GM18907 (cell line): ENCODE measurements at regions not wholly inside any gene's neighbourhood (a gene's known extent, or its start where the extent isn't known, plus 50 kb on each side); places are given as distances from the start of the nearest gene placed in this dataset.

Experiments used
- ATAC-seq: cut with Tn5 transposase; IDR thresholded peaks from one replicate; pipeline ENCODE4 v1.9.1; 2021; ENCODE audit warnings: mild to moderate bottlenecking, moderate library complexity; ENCODE audit not compliant: unreplicated experiment

DNA sequence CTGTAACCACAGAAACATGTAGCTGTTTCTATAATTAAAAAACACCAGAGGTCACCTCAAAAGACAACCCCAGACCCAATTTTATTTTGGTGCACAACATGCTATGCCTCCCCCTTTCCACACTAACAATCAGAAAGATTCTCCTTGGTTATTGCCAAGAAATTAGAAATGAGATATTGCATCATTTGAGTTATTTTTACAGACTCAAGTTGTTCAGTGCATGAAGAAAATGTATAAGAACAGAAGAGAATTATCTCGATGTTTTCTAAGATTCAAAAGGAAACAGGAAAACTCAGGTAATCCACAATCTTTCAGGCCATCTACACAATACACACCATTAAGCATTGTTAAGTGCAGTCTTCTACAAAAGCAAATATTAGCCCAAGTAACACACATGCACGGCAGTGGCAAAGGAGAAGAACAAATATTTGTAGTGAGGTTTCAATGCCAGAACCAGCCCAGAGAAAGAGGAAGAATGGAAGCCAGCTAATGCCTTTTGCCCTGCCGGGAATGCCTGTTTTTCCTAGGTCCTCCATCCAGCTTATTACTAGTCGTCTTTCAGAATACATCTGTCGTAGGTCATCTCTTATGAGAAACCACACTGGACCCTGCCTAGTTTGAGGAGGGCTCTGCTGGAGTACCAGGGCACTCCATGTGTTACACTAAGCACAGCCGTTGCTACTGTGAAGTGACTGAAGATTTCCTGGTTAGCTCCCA is 67.6 kb upstream of the C1GALT1 start:
- ATAC-seq: no peak

DNA sequence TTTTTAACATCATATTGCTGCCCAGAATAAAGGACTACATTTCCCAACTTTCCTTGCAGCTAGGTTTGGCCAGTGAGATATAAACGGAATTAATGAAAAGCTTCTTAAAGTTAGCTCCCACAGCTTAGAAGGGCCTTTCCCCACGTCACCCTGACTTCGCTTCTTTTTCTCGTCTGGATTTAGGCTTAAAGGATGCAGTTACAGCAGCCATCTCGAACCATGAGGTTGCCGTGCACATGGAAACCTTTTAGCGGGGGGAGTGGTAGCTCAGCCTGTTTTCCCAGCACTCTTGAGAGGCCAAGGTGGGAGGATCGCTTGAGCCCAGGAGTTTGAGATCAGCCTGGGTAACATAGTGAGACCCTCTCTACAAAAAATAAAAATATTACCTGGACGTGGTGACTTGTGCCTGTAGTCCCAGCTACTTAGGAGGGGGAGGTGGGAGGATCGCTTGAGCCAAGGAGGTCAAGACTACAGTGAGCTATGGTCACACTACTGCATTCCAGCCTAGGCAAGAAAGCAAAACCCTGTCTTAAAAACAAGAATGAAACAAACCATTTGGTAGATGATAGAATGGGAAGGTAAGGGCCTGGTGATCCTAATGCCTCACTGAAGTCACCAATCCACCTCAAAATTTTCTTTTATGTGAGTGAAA is 64.3 kb upstream of the C1GALT1 start:
- ATAC-seq: no peak

DNA sequence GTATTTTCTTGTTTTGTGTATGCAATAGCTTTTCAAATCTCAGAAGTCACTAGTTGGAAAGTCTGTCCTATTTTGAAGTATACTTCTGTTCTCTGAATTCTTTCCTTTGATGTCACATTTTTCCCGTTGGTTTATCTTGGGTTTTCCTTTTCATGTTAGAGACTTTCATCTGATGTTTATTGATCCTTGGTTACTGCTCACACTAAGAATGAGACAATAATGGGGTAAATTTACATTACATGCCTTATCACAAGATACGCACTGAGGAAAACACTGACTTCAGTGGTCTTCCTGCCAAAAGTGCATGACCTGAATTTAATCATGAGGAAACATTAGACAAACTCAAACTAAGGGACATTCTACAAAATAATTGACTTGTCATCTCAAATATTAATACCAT is 63.5 kb upstream of the C1GALT1 start:
- no peak for ATAC-seq

DNA sequence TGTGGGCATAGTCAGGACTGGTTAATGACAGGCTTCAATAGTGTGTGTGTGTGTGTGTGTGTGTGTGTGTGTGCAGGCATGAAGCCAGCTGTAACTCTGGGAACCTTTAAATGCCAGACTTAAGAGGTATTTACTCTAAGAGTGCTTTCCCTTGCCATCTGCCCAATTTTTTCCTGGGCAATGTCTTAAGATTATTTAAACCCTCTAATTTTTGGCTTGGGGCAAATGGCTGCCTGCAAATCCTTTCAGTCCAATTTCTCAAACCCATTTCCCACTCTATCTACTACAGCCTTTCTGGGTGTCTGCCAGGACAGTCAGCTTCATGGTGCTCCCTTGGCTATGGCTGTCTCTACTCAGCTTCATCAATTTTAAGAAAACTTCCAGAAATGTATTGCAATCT is 62.6 kb upstream of the C1GALT1 start:
- ATAC-seq: no peak

DNA sequence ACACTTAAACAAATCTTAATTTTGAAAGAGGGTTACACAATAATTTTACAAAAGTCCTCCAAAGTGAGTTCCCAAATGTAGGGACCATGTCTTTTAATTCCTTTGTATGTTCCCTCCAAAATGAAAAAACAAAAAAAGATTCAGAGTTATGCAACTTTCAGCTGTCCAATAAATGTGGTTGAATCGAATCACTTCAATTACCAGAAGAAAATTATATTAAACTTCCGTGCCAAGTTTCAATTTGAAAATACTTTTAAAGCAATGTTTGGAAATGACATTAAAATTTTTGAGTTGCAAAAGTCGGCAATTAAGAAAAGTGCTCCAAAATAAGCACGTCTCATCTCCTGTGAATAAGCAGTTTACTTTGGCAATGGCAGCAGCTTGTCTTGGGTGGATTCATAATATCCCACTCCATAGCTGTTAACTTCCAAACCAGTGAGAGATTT is 60.3 kb upstream of the C1GALT1 start:
- ATAC-seq: no peak

DNA sequence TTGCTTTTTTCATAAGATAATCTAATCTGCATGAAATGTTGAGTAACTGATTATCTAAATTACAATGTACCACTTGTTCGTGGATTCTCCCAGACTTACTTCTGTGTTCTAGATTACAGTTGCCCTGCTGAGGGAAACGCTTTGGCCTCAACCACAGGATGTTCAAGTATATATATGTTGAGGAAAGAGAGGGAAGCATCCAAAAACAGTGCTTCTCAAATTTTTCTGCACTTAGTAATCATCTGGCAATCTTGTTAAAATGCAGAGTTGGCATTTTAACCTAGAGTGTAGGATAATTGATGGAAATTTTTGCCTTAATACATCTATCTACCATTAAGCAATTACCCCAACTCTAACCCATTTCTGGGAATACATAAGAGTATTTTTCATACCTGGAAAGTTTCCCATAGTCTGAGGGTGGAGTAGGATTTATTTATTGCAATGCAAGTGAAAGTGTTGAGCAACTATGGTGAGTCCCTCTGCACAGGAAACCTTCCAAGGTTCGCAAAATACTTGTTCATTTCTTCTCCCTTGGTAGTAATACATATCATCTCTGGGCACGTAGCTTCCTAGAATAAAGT is 59.6 kb upstream of the C1GALT1 start:
- ATAC-seq: no peak

DNA sequence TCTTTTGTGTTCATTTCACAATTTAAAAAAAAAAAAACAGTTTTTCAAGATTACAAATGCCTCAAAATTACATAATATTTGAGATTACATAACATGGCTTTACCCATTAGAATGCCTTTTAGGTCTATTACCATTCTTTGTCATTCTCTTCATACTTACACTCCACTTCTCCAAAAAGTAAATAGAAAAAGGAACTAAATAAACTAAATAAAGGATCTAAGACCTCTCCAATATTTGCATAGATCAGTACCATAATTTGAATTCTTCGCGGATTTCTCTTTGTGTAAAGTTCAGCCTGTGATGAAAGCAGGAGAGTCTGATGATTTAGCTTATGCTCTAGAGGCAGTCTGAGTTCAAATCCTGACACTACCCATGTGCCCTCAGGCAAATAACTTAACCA is 56.4 kb upstream of the C1GALT1 start:
- ATAC-seq: no peak

DNA sequence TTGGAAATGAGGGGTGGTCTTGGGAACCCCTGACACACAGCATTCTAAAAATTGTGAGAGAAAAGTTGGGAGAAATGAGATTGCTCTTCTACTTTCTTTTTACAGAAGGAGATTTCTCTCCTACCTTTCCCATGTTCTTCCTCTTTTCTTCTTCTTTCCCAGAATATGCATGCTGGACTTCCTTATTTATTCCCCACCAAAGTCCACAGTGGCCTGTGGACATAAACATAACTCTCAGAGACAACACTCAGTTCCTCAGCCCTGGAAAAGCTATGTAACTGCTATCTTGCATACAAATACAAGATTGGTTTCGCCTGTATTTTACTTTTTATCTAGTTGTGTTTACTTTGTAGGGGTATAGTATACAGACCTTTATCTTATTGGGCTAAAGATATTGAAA is 54.6 kb upstream of the C1GALT1 start:
- ATAC-seq: no peak

DNA sequence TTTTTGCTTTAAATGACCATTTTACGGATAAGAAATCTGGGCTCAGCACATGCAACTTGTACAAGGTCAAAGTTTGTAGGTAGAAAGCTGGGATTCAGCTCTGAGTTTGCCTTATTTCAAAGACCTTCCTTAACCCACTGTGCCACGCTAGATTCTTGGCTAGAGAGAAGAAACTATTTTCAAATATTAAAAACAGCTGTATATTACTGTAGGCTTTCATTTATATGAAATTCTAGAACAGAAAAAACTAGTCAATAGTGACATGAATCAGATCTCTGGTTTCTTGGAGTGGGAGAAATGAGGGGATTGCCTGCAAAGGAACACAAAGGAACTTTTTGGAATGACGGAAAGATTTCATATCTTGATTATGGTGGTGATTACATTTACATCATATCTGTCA is 53.0 kb upstream of the C1GALT1 start:
- ATAC-seq: no peak

DNA sequence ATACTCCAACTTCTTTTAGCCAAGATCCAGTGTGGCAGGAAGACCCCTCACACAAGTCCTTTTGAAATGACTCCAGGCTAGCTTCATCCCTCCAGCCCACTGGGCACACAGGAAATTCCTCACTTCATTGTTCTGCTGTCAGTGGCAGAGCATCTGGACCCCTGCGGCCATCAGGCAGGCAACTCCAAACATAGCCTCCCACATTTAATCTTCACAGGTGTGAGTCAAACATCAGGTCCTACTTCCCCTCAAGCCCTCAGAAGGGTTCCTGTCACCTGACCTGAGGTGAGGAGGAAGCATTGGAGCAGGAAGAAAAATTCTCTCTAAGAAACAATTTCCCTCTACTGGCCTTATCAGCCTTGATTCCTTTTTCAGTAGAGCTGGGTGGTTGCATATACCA is 51.1 kb upstream of the C1GALT1 start:
- no peak for ATAC-seq
